ENCODE measurements at regions not wholly inside any gene's neighbourhood (a gene's known extent, or its start where the extent isn't known, plus 50 kb on each side); places are given as distances from the start of the nearest gene placed in this dataset.

- Mint-ChIP-seq H3K36me3 (ENCODE audit: low read depth) (no peaks in the 10 kb centered on the region), H3K27ac (no peak overlapping the region), H3K4me1 (ENCODE audit: low read depth) (no peaks in the 10 kb centered on the region), H3K27me3 (no peaks in the 10 kb centered on the region), H3K9me3 (no peaks in the 10 kb centered on the region), H3K4me3 (no peak overlapping the region)
- intact Hi-C loops (cut with micrococcal nuclease), result no loop called here
- ChIA-PET CTCF (no interaction called here), POLR2A (interaction anchor here (0.6 kb wide), 1 partner anchor 275 kb away, joined by 5 read pairs; no protein-coding TSS in a partner anchor)
- no peak for TF ChIP-seq CTCF (IDR thresholded peaks at IDR 0.05)
- DNase-seq, result no peak
- no peak for ATAC-seq
Measured at GRCh38 chr2:105691947-105692390, 52.7 kb upstream of the NCK2 start.

DNA sequence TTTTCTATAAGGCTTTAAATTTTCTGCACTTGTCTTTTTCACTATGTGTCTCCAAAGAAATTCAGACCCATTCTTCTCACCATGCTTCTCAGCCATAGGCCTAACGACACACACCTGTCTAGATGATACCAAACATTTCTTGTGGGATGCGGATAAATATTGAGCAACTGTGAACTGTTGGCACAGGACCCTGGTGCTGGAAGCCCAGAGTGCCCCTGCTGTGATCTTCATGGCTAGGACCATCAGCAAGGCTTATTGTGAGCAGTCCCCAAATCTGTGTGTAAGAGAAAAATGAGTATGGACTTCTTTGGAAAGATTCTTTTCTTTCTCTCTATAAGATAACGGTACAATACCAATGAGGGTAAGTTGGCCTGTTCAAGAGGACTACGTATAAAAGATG, 54.1 kb upstream of the NCK2 start:
- TF ChIP-seq CTCF (IDR thresholded peaks at IDR 0.05), result no peak
- POLR2A ChIA-PET, result no interaction called here
- H3K36me3 Mint-ChIP-seq (ENCODE audit: low read depth), result no peaks in the 10 kb centered on the region
- H3K27me3 Mint-ChIP-seq, result no peaks in the 10 kb centered on the region
- no peak overlapping the region for H3K27ac Mint-ChIP-seq
- intact Hi-C loops (cut with micrococcal nuclease), result no loop called here
- H3K4me3 Mint-ChIP-seq, result no peak overlapping the region
- no peaks in the 10 kb centered on the region for H3K9me3 Mint-ChIP-seq
- DNase-seq, result no peak
- CTCF ChIA-PET, result no interaction called here
- H3K4me1 Mint-ChIP-seq (ENCODE audit: low read depth), result no peaks in the 10 kb centered on the region
- ATAC-seq, result no peak

GRCh38 chr2:105689484-105689883, 55.2 kb upstream of the NCK2 start:
- H3K36me3 Mint-ChIP-seq (ENCODE audit: low read depth), result no peaks in the 10 kb centered on the region
- ChIA-PET POLR2A (no interaction called here), CTCF (no interaction called here)
- no peaks in the 10 kb centered on the region for H3K9me3 Mint-ChIP-seq
- intact Hi-C loops (cut with micrococcal nuclease), result no loop called here
- DNase-seq (no peak), ATAC-seq (no peak)
- H3K27ac Mint-ChIP-seq, result no peak overlapping the region
- H3K4me1 Mint-ChIP-seq (ENCODE audit: low read depth), result no peaks in the 10 kb centered on the region
- TF ChIP-seq CTCF (IDR thresholded peaks at IDR 0.05), result no peak
- H3K4me3 Mint-ChIP-seq, result no peak overlapping the region
- H3K27me3 Mint-ChIP-seq, result no peaks in the 10 kb centered on the region

DNA sequence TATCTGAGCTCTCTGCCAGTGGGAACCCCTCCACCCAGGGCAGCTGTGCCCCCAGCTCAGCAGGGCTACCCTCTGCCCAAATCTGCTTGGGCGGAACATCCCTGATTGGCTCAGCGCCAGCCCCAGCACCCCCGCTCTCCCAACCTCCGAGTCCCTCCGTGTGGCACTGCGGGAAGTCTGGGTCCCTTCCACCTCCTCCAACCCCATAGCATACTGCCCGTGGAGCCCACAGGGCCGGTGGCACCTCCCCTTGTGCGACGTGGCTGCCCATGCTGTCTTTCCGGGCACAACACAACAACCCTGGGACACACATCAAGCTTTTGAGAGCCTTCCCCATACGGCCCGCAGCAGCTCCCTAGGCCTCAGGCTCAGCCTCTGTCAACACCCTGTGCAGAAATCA, 55.8 kb upstream of the NCK2 start:
- ChIA-PET CTCF (no interaction called here), POLR2A (interaction anchor here (0.9 kb wide), 1 partner anchor 11 kb away, joined by 3 read pairs; no protein-coding TSS in a partner anchor)
- no peak for ATAC-seq

GRCh38 chr2:105686588-105686987, 58.1 kb upstream of the NCK2 start:
- POLR2A ChIA-PET, result no interaction called here
- ATAC-seq, result no peak
- no peak overlapping the region for H3K27ac Mint-ChIP-seq
- CTCF ChIA-PET, result no interaction called here
- TF ChIP-seq CTCF (IDR thresholded peaks at IDR 0.05), result no peak
- H3K9me3 Mint-ChIP-seq, result no peaks in the 10 kb centered on the region
- intact Hi-C loops (cut with micrococcal nuclease), result no loop called here
- no peaks in the 10 kb centered on the region for H3K27me3 Mint-ChIP-seq
- H3K4me3 Mint-ChIP-seq, result no peak overlapping the region
- DNase-seq, result no peak
- H3K4me1 Mint-ChIP-seq (ENCODE audit: low read depth), result peaks cover 7% of the 10 kb centered on the region
- no peaks in the 10 kb centered on the region for H3K36me3 Mint-ChIP-seq (ENCODE audit: low read depth)

More for the DNA sequence above, 55.8 kb upstream of the NCK2 start:
- no peak for DNase-seq
- Mint-ChIP-seq H3K4me3 (no peak overlapping the region), H3K9me3 (no peaks in the 10 kb centered on the region), H3K36me3 (ENCODE audit: low read depth) (no peaks in the 10 kb centered on the region), H3K27me3 (no peaks in the 10 kb centered on the region), H3K4me1 (ENCODE audit: low read depth) (no peaks in the 10 kb centered on the region), H3K27ac (no peak overlapping the region)
- TF ChIP-seq CTCF (IDR thresholded peaks at IDR 0.05), result no peak
- intact Hi-C loops (cut with micrococcal nuclease), result no loop called here
